Body of pancreas (tissue), 4 donors: ENCODE measurements at regions not wholly inside any gene's neighbourhood (a gene's known extent, or its start where the extent isn't known, plus 50 kb on each side); places are given as distances from the start of the nearest gene placed in this dataset.

Source experiments
- ATAC-seq: fragments of 150-250 bp; one replicate; pipeline ENCODE4 v1.9.1; 2016
- DNase-seq, 4 donors: peaks; one replicate each; pipeline ENCODE4 v3.0.0-alpha.2; 2019
- H3K27ac ChIP-seq, 4 donors: fragments of 200-600 bp; sonication (generic); 1 replicate in 3 of 4; 2 replicates in 1 of 4; pipeline versions ENCODE4 v1.5.1 to v1.6.1; 2016 to 2019; ENCODE audit warnings: mild to moderate bottlenecking in 1 of 4, mixed read lengths in 1 of 4, moderate library complexity in 1 of 4
- H3K27me3 ChIP-seq, 2 donors: fragments of 200-600 bp; sonication (generic); one replicate each; pipeline ENCODE4 v1.6.0; 2016; ENCODE audit warnings: mild to moderate bottlenecking in 1 of 2
- H3K36me3 ChIP-seq, 2 donors: fragments of 200-600 bp; sonication (generic); replicated peaks in 1 of 2; 2 replicates each; pipeline ENCODE4 v1.5.1; 2016; ENCODE audit warnings: low read depth in 2 of 2; ENCODE audit not compliant: insufficient read depth in 1 of 2
- H3K4me1 ChIP-seq: fragments of 200-600 bp; sonication (generic); one replicate; pipeline ENCODE4 v1.6.0; 2016
- H3K4me3 ChIP-seq, 2 donors: fragments of 200-600 bp; sonication (generic); 1 replicate in 1 of 2; 2 replicates in 1 of 2; pipeline ENCODE4 v1.5.1; 2016 to 2019
- H3K9me3 ChIP-seq, 3 donors: fragments of 200-600 bp; sonication (generic); 1 replicate in 2 of 3; 2 replicates in 1 of 3; pipeline ENCODE4 v1.5.1; 2016
- CTCF ChIP-seq, 7 experiments: fragments of 450-650 bp in 4 of 7; fragments of 200-600 bp in 3 of 7; sonication (generic) in 3 of 7; IDR thresholded peaks; one replicate each; pipeline ENCODE4 v1.5.1; 2016 to 2019; ENCODE audit warnings: antibody characterized with exemption in 7 of 7
- POLR2A ChIP-seq, 3 donors: fragments of 450-650 bp; IDR thresholded peaks; one replicate each; pipeline ENCODE4 v1.6.1; 2016; ENCODE audit warnings: antibody characterized with exemption in 3 of 3, mild to moderate bottlenecking in 2 of 3
- WGBS, 2 donors: methylation state at CpG; one replicate each; pipeline ENCODE4 v1.1.5; 2017; 5-methylcytosine and 5-hydroxymethylcytosine counted together
- intact Hi-C: fragments of 100-400 bp; cut with DNase I; formaldehyde crosslinking; loops from one replicate; pipeline ENCODE4 v1.15.1; 2023

DNA sequence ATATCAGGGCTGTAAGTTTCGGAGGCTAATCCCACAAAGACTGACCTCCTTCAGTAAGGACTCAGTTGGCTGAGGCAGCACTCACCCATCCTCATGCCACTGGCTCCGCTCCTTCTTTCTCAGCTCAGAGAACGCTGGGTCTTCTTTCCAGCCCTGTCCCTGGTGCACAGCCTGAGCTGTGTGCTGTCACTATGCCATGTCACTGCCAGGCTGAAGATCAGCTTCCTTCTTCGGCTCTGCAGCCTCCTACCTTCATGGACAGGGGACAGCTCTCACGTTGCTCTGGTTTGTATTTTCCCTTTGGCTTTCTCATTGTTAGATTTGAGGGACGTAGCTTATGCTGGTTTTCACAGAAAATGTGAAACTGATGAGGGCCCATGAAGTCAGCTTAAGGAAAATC is 437.3 kb downstream of the GLRX3 start:
- ATAC-seq (no peak), DNase-seq (no peak)
- no peaks in the 10 kb centered on the region for H3K36me3 ChIP-seq
- 64 to 66% methylated on average over 6 of the region's 6 CpGs for WGBS, 2 donors
- TF ChIP-seq CTCF (IDR thresholded peaks at IDR 0.05) = no peak
- no peak for TF ChIP-seq POLR2A (IDR thresholded peaks at IDR 0.05)
- no peaks in the 10 kb centered on the region for H3K27me3 ChIP-seq
- H3K4me3 ChIP-seq = no peak overlapping the region
- no peaks in the 10 kb centered on the region for H3K9me3 ChIP-seq
- no peaks in the 10 kb centered on the region for H3K4me1 ChIP-seq
- no peak overlapping the region for H3K27ac ChIP-seq
- intact Hi-C loops = no loop called here

- 58 to 65% methylated on average over 7 of the region's 7 CpGs for WGBS, 2 donors
- no peaks in the 10 kb centered on the region for H3K4me1 ChIP-seq
- H3K27me3 ChIP-seq = no peaks in the 10 kb centered on the region
- DNase-seq (no peak), ATAC-seq (no peak)
- H3K36me3 ChIP-seq = no peaks in the 10 kb centered on the region
- H3K9me3 ChIP-seq = no peaks in the 10 kb centered on the region
- TF ChIP-seq CTCF (IDR thresholded peaks at IDR 0.05) (no peak), POLR2A (IDR thresholded peaks at IDR 0.05) (no peak)
- no peak overlapping the region for H3K4me3 ChIP-seq
- intact Hi-C loops = no loop called here
- H3K27ac ChIP-seq = no peak overlapping the region
These were observed 439.6 kb downstream of the GLRX3 start for GRCh38 chr10:130575756-130576285.

DNA sequence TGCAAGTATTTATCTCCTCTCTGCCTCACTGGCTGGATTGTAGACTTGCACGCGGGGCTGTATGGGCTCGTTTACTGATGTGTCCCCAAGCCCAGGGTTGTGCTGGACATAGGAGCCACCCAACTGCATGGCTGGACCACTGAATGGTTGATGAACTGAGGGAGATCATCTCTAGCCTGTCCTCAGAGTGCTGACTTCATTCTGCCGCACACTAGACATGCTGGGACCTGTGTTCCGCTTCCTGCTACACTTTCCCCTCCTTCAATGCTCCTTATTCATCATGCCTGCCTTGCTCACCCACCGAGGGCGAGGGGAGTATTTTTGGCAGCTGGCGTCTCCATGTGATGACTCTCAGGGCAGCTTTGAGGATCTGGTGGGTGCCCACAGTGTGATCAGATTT is 440.2 kb downstream of the GLRX3 start:
- ATAC-seq = no peak
- WGBS, 2 donors = 59 to 66% methylated on average over 8 of the region's 8 CpGs
- intact Hi-C loops = no loop called here

DNA sequence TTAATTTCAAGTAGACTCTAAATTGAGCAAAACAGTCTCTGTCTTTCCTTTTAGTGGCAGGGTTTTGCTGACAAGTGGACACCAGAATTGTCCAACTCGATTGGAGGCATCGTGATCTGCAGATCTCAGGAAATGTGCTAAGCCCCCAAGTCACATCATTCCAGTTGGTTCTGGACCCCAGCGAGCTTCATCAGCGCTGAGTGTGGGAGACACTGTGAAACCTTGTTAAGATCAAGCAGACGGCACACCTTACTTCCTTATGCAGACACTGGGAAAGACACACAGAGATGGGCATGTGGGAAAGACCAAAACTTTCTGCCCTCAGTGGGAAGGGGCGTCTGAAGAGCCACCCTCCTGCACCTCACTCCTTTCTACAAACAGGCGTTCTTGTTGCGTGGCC is 440.8 kb downstream of the GLRX3 start:
- no peak for TF ChIP-seq POLR2A (IDR thresholded peaks at IDR 0.05)
- TF ChIP-seq CTCF (IDR thresholded peaks at IDR 0.05) = no peak
- Histone ChIP-seq H3K27me3 (no peaks in the 10 kb centered on the region), H3K9me3 (no peaks in the 10 kb centered on the region), H3K36me3 (no peaks in the 10 kb centered on the region), H3K4me3 (no peak overlapping the region), H3K27ac (no peak overlapping the region), H3K4me1 (no peaks in the 10 kb centered on the region)
- 66 to 72% methylated on average over 8 of the region's 8 CpGs for WGBS, 2 donors
- intact Hi-C loops = no loop called here
- ATAC-seq (no peak), DNase-seq (no peak)

More for the DNA sequence above, 440.2 kb downstream of the GLRX3 start:
- H3K4me1 ChIP-seq = no peaks in the 10 kb centered on the region
- H3K36me3 ChIP-seq = no peaks in the 10 kb centered on the region
- H3K4me3 ChIP-seq = no peak overlapping the region
- H3K9me3 ChIP-seq = no peaks in the 10 kb centered on the region
- H3K27me3 ChIP-seq = no peaks in the 10 kb centered on the region
- no peak for TF ChIP-seq CTCF (IDR thresholded peaks at IDR 0.05)
- no peak for TF ChIP-seq POLR2A (IDR thresholded peaks at IDR 0.05)
- H3K27ac ChIP-seq = no peak overlapping the region
- DNase-seq = no peak

- no peaks in the 10 kb centered on the region for H3K9me3 ChIP-seq
- DNase-seq (no peak), ATAC-seq (no peak)
- no peaks in the 10 kb centered on the region for H3K27me3 ChIP-seq
- no peak overlapping the region for H3K4me3 ChIP-seq
- H3K27ac ChIP-seq = no peak overlapping the region
- WGBS, 2 donors = 75 to 81% methylated on average over 11 of the region's 11 CpGs
- TF ChIP-seq POLR2A (IDR thresholded peaks at IDR 0.05) = no peak
- no peak for TF ChIP-seq CTCF (IDR thresholded peaks at IDR 0.05)
- H3K4me1 ChIP-seq = no peaks in the 10 kb centered on the region
- no peaks in the 10 kb centered on the region for H3K36me3 ChIP-seq
- intact Hi-C loops = no loop called here
These were observed 442.5 kb downstream of the GLRX3 start for GRCh38 chr10:130578532-130579289.
